ENCODE measurements at regions not wholly inside any gene's neighbourhood (a gene's known extent, or its start where the extent isn't known, plus 50 kb on each side); places are given as distances from the start of the nearest gene placed in this dataset.

DNA sequence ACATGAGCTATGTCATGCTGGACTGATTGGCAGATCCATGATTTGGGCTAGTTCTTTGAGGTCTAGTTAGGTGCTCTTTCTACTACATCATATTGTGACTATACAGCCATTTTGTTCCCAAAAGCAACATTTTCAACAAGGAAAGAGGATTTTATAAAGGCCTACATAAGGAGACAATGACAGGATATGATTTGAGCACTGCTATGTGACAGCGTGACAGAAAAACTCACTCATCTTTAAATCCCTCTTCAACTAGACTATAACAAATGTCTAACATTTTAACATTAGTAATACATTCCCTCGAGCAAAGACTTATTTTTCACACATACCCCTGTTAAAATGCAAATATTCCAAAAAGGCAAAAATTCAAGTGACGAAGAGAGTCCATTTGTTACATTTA, 209.6 kb upstream of the CHST9 start:
- H3K4me3 ChIP-seq (ENCODE audit: low read depth, low read length), result no peak overlapping the region
- POLR2A ChIA-PET, result no interaction called here
- TF ChIP-seq, protein P1, sequence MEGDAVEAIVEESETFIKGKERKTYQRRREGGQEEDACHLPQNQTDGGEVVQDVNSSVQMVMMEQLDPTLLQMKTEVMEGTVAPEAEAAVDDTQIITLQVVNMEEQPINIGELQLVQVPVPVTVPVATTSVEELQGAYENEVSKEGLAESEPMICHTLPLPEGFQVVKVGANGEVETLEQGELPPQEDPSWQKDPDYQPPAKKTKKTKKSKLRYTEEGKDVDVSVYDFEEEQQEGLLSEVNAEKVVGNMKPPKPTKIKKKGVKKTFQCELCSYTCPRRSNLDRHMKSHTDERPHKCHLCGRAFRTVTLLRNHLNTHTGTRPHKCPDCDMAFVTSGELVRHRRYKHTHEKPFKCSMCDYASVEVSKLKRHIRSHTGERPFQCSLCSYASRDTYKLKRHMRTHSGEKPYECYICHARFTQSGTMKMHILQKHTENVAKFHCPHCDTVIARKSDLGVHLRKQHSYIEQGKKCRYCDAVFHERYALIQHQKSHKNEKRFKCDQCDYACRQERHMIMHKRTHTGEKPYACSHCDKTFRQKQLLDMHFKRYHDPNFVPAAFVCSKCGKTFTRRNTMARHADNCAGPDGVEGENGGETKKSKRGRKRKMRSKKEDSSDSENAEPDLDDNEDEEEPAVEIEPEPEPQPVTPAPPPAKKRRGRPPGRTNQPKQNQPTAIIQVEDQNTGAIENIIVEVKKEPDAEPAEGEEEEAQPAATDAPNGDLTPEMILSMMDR (IDR thresholded peaks at IDR 0.05; ENCODE audit: insufficient read depth, low read length, missing control alignments), result no peak
- CTCF ChIA-PET, result no interaction called here
- no peak for DNase-seq (ENCODE audit: low read depth, low spot score)

DNA sequence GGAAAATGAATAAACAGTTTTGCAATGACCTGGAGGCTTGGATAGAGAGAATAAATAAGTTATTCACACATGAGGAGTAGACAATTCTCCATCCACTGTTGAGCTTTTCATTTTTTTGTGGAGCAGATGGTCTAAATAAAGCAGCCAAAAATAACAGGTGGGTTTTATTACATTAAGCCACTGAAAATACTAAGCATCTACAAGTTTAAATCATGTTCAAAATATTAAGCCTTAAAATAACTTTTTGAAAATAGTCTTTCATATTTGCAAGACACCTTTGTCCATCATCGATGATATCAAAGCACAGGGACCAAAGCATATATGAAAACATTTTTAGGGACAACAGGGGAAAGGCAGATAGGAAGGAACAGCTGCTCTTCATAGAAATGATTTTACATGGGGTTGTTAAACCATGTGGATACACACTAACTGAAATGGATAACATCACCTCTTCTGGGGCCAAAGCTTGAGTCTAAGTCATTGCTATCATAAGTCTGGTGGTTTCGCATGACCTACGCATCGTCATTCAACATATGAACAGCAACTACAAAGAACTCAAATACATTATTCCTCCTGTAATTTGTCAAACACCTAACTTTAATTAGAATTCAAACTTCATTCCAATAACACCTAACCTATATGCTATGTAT, 197.6 kb upstream of the CHST9 start:
- TF ChIP-seq, protein P1 (IDR thresholded peaks at IDR 0.05; ENCODE audit: insufficient read depth, low read length, missing control alignments), result no peak
- no peak overlapping the region for H3K4me3 ChIP-seq (ENCODE audit: low read depth, low read length)
- DNase-seq (ENCODE audit: low read depth, low spot score), result no peak
- ChIA-PET CTCF (no interaction called here), POLR2A (no interaction called here)

DNA sequence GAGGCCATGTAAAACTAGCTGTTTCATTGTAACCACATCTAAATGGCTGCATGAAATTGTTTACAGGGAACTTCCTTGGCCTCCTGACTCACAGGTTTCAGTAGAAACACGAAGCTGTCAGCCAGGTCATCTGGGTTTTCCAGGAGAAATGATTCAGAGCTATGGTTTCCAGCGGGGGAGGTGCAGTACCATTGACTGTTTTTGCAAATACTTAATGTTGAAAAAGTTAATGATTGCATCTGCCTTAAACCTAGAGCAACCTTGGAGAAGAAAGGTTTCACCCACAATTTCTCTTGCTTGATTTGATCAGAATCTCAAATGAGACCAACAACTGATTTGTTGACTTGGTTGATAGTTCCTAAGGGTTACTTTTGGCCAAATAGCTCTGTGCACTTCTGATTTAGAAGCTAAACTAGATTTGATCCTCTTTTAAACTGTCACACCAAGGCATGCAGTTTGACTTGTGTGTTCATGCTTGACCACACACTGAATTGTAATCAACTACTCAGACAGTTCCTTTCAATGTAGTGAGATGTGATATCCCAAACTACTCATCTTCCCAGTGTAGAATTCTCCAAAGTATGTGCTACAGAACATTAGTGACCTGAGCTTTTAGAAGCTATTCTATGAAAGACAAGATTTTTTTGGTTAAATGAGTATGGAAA, 193.5 kb upstream of the CHST9 start:
- POLR2A ChIA-PET, result no interaction called here
- CTCF ChIA-PET, result interaction anchor here (1.0 to 1.1 kb wide), 2 partner anchors 11 to 14 kb away, joined by 3 to 4 read pairs; no protein-coding TSS in a partner anchor
- TF ChIP-seq, protein P1 (IDR thresholded peaks at IDR 0.05; ENCODE audit: insufficient read depth, low read length, missing control alignments), result no peak
- DNase-seq (ENCODE audit: low read depth, low spot score), result no peak
- no peak overlapping the region for H3K4me3 ChIP-seq (ENCODE audit: low read depth, low read length)

DNA sequence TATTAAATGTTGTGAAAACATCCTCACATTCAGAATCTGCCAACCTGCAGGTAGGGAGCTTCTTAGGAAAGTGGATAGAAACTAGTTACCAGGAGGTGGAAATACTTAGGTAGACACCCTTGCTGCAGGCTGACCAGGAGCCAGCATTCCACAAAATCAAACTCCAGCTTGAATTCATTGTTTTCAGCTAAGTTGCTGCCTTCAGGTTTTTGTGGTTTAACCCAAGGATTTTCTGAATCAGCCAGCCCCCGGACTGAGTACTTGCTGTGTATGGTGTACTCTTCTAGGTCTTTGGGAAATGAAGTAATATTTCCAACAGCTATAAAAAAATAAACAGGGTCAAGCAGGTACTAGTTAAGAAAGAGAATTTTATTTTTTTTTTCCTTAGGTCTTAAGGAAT, 192.1 kb upstream of the CHST9 start:
- POLR2A ChIA-PET, result no interaction called here
- TF ChIP-seq, protein P1 (IDR thresholded peaks at IDR 0.05; ENCODE audit: insufficient read depth, low read length, missing control alignments), result no peak
- CTCF ChIA-PET, result no interaction called here
- no peak for DNase-seq (ENCODE audit: low read depth, low spot score)
- H3K4me3 ChIP-seq (ENCODE audit: low read depth, low read length), result no peak overlapping the region

GRCh38 chr18:27372386-27372785, 187.3 kb upstream of the CHST9 start:
- POLR2A ChIA-PET, result no interaction called here
- CTCF ChIA-PET, result no interaction called here
- no peak for DNase-seq (ENCODE audit: low read depth, low spot score)
- TF ChIP-seq, protein P1 (IDR thresholded peaks at IDR 0.05; ENCODE audit: insufficient read depth, low read length, missing control alignments), result no peak
- no peak overlapping the region for H3K4me3 ChIP-seq (ENCODE audit: low read depth, low read length)

DNA sequence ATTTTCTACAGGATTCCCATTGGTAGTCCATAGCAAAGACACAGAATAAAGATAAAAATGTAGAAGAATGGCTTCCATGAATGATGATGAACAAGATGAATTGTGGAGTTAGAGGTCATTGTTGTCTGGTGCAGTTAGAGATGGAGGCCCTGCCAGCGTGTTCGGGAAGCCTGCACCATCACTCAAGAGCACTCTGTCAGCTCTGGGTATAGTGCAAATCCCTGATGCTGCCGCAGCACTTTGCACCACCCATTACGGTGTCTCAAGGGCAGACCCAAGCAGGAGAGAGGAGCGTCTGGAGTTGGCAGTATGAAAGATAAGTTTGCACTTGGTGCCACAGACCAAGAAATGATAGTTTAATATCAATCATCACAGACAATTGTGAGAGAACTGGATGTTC, 181.6 kb upstream of the CHST9 start:
- TF ChIP-seq, protein P1 (IDR thresholded peaks at IDR 0.05; ENCODE audit: insufficient read depth, low read length, missing control alignments), result no peak
- ChIA-PET CTCF (interaction anchor here (4.9 kb wide), 1 partner anchor 234 kb away, joined by 20 read pairs; no protein-coding TSS in a partner anchor), POLR2A (no interaction called here)
- no peak overlapping the region for H3K4me3 ChIP-seq (ENCODE audit: low read depth, low read length)
- DNase-seq (ENCODE audit: low read depth, low spot score), result no peak

Measured in AG04449 (cell line).